ENCODE measurements at regions not wholly inside any gene's neighbourhood (a gene's known extent, or its start where the extent isn't known, plus 50 kb on each side); places are given as distances from the start of the nearest gene placed in this dataset.

DNA sequence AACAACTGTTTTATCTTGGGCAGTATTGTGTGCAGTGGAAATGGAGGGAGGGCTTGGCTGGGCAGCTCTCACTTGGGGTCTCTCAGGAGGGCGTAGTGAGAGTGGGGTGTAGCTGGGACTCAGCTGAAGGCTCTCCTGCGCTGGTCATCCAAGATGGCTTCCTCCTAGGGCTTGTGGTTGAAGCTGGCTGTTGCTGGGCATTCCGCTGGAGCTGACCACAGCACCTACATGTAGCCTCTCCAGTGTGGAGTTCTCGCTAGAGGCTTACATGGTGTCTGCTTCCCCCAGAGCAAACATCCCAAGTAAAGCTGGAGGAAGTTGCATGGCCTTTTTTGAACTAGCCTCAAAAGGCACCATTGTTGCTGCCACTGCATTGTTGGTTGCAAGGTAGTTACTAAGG is 344.1 kb upstream of the MARCKS start:
- DNase-seq = no peak
- intact Hi-C loops (cut with DNase I, micrococcal nuclease) = no loop called here
- ATAC-seq = no peak

DNA sequence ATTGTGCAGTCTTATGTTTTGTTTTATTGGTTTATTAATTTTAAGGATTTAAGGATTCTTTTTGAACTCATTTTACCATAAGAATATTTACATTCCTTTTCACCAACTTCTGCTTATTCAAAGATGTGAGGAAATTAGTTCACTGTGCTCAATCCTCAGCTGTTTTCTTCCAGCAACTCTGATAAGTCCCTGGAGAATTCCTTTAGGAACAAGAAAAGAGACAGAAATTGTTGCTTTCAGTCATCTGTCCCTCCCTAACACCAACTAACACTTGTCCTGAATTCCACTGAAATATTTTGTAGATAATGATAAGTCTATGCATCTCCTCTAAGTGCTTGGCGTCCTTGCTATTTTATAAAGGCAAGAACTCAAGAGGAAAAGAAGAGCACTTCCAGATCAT is 334.8 kb upstream of the MARCKS start:
- ATAC-seq (no peak), DNase-seq (no peak)
- intact Hi-C loops (cut with DNase I, micrococcal nuclease) = no loop called here

DNA sequence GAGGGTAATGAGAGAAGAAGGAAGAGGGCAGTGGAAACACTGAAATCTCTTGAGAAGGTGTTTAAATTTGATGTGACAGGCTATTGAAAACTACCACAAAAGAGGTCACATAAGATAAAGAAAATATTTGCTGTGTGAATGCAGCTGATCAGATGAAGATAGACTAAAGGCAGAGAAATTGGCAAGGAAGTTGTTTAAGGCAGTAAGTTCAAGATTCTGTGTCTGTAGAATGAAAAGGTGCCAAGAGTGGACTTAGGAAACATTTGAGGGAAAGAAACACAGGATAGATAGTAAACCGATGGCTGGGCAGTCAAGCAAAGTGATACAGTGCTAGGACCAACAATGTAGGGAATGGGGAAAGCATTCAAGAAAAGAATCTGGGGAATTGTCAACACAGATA is 332.3 kb upstream of the MARCKS start:
- intact Hi-C loops (cut with DNase I, micrococcal nuclease) = no loop called here
- ATAC-seq (no peak), DNase-seq (no peak)

DNA sequence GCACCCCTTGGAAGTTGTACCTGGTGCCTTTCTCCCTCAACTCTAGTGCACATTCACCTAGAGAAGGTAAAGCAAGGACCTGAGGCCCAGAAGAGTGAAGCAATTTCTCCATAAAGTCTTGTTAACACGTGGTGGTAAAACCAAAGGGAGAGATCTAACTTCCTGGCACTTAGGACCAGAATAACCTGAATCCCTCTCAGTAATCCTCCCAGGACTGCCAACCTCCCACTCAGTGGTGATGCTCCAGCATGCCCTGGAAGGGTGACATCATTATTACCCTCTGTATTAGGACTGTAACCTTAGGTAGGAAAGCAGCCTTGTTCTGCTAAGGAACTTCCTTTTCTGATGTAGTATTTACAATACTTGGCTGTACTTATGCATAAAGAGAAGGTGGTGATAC is 330.6 kb upstream of the MARCKS start:
- ATAC-seq = no peak
- no peak for DNase-seq
- intact Hi-C loops (cut with DNase I, micrococcal nuclease) = no loop called here

DNA sequence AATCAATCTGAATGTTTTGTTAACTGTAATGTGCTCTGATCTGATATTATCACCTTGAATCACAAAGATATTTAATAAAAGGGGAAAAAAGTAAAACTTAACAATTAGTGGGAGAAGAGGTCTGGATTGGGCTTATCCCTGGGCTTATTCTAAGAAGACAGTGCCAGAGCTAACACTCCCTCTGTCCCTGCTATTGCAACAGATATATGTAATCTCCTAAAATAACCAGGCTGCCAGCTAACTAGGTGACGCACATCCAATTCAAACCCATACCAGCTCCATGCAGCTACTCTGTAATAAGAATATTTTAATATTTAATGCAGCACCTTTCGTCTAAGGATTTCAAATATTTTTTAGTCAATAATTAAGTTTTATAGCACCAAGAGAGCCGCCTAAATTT is 330.1 kb upstream of the MARCKS start:
- intact Hi-C loops (cut with DNase I, micrococcal nuclease) = no loop called here
- no peak for DNase-seq
- ATAC-seq = no peak

DNA sequence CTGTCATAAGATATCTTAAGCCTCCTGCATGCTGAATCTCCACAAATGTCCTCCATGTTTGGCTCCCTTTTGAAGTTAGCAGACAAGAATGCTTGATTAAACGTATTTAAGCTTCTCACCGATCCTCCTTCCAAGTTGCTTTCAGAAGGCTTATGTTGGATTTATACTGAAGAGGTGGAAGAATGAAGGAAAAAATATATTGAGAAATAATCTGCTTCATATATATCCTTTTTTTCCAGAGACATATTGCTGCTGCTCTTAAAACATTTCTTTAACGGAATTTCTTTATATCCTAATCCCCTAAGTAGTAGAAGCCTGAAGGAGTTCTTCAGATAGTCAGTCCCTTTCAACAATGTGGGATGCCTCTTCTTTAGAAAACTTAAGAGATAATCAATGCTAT is 329.0 kb upstream of the MARCKS start:
- intact Hi-C loops (cut with DNase I, micrococcal nuclease) = no loop called here
- no peak for ATAC-seq
- no peak for DNase-seq

DNA sequence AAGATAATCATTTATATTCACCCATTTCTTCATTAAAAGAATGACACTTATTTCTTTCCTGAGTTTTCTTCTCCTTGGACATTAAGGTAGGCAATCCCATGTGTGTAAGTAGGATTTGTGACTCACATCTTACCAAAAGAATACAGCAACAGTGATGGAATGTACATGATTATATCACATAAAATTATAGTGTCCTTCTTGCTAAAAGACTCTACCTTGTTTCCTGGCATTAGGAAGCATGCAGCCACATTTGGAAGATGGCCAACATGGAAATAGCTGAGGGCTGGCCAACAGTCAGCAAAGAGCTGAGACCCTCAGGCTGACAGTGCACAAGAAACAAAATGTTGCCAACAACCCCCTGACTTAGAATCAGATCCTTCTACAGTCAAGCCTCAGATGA is 327.9 kb upstream of the MARCKS start:
- no peak for DNase-seq
- intact Hi-C loops (cut with DNase I, micrococcal nuclease) = no loop called here
- no peak for ATAC-seq

DNA sequence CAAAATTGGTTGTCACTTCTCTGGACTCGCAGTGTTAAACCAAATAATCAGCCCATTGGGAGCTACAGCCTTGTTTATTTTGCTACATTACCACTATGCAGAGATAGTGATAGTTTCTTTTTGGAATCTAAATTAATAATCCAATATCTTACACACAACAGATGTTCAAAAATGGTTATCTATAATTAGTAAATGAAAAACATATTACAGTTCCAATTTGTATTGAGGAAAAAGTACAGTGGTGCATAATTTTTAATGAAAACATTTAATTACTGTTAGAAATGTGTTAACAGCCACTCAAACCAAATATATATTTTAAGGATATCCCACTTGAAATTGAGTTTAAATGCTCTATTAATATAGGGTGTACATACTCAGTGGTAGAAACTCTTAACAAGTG is 327.3 kb upstream of the MARCKS start:
- DNase-seq (no peak), ATAC-seq (no peak)
- intact Hi-C loops (cut with DNase I, micrococcal nuclease) = no loop called here

DNA sequence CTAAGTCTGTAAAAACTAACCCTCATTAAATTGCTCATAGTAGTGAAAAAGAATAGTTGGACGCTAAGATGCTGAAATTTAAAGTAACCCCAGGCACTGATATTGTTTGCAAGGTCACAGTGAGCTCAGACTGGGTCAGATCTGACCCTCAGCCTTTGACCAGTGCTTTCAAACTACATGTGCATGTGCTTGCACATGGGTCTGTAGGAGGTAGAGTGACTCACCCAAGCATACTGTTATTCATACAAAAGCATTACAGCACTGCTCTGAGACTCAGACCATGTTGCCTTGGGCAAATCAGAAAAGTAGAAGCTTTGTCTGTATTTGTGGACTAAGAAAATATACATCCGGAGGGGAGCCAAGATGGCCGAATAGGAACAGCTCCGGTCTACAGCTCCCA is 326.4 kb upstream of the MARCKS start:
- DNase-seq (no peak), ATAC-seq (no peak)
- intact Hi-C loops (cut with DNase I, micrococcal nuclease) = no loop called here

DNA sequence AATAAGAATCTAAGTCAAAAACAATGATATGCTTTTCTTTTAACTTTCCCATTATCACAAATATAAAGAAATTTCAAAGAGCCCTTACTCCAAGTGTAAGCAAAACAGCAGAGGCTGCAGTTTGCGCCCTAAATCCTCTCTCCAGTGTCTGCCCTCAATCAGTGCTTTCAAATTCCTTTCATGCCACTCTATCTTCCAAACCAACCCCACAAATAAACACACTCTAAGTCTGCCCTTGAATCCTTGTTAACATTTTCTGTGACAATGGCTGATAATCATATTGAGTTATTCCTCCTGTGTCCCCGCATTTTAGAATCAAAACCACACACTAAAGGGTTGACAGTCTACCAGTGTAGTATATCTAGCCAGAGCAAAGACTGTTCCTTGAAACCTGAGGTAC is 317.9 kb upstream of the MARCKS start:
- ATAC-seq (no peak), DNase-seq (no peak)
- intact Hi-C loops (cut with DNase I, micrococcal nuclease) = no loop called here

DNA sequence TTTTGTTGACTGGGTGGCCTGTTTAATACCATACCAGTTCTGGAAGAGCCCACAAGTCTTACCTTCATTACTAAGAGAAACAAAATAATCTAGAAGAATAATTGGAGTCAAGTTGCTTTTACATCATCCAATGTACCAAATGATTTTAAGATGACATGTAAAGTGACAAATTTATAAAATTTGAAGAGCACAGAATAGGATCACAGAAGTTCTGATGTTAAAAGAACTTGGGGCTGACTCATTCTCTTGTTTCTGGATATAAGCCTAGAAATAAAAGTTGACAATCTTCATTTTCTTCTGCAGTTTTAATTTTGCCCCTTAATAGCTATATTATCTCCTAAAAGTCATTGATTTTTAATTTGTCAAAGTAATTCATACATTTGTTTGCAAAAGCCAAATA is 317.5 kb upstream of the MARCKS start:
- intact Hi-C loops (cut with DNase I, micrococcal nuclease) = no loop called here
- DNase-seq (no peak), ATAC-seq (no peak)

DNA sequence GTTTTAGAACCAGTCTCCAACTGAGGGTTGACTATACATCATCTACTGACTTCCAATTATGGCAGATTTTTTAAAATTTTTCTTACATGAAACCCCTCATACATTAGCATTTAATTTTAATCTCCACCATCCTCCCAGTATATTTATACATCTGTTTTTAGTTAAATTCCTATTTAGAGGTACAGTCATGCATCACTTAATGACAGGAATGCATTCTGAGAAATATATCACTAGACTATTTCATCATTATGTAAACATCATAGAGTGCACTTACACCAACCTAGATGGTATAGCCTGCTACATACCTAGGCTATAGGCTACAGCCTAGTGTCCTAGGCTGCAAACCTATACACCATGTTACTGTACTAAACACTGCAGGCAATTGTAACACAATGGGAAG is 316.7 kb upstream of the MARCKS start:
- ATAC-seq = no peak
- DNase-seq = no peak
- intact Hi-C loops (cut with DNase I, micrococcal nuclease) = no loop called here

DNA sequence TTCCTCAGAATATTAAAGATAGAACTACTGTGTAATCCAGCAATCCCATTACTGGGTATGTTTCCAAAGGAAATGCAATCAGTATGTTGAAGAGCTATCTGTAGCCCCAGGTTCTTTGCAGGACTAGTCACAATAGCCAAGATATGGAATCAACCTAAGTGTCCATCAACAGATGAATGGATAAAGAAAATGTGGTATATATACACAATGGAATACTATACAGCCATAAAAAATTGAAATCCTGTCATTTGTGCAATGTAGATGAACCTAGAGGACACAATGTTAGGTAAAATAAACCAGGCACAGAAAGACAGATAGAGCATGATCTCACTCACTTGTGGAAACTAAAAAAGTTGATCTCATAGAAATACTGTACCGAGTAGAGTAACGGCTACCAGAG is 306.0 kb upstream of the MARCKS start:
- intact Hi-C loops (cut with DNase I, micrococcal nuclease) = no loop called here
- DNase-seq (no peak), ATAC-seq (no peak)

DNA sequence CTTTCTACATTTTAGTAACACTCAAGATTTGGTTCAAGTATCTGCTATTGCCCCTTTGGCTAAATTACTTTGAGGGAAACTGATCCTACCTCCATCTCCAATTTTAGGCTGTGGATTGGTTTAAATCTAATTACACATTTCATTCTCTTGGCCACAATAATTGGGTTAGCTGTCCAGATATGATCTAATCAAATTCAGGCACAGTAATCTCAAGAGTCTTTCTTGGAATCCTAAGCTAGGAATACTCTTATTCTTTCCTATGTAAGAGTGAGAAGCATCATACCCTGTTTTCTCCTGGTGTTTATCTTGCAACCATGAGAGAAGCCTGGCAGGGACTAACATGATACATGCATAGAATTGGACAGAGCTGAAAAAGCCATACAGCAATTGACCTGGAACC is 300.4 kb upstream of the MARCKS start:
- ATAC-seq (no peak), DNase-seq (no peak)
- intact Hi-C loops (cut with DNase I, micrococcal nuclease) = no loop called here

DNA sequence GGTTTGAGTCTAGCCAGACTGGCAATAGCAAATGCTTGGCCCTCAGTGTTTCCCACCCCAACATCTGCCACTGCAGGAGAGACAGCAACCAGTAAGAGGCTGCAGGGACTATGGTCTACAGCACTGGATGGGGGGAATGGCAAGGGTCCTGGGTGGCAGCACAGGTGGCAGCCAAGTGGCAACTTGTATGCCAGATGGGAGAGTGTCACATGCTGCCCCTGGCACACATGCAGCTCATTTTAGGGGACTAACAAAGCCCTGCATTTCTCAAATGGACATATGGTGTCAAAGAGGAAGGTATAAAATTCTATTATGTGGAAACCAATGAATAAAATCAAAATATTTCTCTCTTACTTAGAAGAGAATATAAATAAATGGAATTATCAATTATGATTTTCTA is 298.7 kb upstream of the MARCKS start:
- no peak for DNase-seq
- intact Hi-C loops (cut with DNase I, micrococcal nuclease) = no loop called here
- no peak for ATAC-seq

DNA sequence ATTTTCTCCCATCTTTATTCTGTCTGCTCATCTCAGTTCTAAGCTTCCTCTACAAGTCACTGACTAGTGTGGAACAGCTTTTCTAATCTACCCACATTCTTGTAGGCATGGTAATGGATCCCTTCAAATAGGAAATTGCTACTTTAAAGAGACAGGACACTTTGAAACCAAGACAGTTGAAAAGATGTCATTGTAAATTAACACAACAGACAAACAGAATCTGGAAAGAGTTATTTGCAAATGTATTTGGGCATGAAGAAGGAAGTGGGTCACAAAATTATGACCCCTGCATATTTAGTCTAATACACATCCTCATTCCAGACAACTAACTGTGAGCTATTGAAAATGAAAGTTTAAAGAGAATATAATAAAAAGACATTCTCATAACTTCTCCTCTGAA is 298.2 kb upstream of the MARCKS start:
- DNase-seq = no peak
- intact Hi-C loops (cut with DNase I, micrococcal nuclease) = no loop called here
- ATAC-seq = no peak

DNA sequence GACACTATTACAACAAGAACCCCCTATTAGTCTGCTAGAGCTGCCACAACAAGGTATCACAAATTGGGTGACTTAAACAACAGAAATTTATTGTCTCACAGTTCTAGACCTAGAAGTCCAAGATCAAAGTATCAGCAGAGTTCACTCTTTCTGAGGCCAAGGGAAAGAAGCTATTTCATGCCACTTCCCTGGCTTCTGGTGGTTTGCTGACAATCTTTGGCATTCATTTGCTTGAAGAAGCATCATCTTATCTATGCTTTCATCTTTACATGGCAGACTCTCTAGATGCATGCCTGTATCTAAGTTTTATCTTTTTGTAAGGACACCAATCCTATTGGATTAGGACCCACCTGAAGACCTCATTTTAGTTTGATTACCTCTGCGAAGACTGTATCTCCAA is 296.8 kb upstream of the MARCKS start:
- ATAC-seq = no peak
- no peak for DNase-seq
- intact Hi-C loops (cut with DNase I, micrococcal nuclease) = no loop called here

DNA sequence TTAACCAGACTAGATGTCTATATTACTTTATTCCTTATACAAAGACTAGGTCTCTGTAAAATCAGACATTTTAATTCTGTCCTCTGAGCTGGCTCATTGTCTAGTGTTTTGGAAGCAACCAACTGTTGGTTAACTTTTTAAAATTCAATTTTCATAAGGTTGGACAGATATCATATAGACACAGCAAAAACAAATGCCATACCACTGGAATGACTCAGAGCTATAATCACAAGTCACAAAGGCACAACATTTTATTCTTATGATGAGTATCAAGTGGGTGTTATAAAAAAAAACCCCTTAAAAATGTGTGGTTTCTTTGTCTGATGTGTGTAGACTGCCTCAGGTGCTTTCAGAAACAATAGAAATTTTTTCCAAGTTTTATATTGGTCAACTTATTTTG is 296.2 kb upstream of the MARCKS start:
- intact Hi-C loops (cut with DNase I, micrococcal nuclease) = no loop called here
- ATAC-seq = no peak
- no peak for DNase-seq

DNA sequence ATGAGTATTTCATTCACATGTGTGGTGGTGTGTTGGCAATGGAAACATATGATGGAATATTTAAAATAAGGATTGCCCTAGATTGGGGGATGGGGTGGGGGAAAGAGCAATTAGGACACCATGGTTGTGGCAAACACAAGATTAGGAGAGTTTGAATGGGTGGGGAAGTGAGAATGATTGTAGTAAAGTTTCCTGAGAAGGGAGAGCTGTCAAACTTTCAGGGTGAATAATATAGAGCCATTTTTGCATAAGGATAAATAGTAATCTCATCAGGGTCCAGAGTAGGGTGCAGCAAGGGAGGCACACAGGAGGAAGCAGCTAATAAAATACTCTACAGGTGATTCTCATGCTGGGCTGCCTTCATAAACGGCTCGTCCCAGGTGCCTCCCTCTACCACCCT is 294.9 kb upstream of the MARCKS start:
- no peak for DNase-seq
- ATAC-seq = no peak
- intact Hi-C loops (cut with DNase I, micrococcal nuclease) = no loop called here

DNA sequence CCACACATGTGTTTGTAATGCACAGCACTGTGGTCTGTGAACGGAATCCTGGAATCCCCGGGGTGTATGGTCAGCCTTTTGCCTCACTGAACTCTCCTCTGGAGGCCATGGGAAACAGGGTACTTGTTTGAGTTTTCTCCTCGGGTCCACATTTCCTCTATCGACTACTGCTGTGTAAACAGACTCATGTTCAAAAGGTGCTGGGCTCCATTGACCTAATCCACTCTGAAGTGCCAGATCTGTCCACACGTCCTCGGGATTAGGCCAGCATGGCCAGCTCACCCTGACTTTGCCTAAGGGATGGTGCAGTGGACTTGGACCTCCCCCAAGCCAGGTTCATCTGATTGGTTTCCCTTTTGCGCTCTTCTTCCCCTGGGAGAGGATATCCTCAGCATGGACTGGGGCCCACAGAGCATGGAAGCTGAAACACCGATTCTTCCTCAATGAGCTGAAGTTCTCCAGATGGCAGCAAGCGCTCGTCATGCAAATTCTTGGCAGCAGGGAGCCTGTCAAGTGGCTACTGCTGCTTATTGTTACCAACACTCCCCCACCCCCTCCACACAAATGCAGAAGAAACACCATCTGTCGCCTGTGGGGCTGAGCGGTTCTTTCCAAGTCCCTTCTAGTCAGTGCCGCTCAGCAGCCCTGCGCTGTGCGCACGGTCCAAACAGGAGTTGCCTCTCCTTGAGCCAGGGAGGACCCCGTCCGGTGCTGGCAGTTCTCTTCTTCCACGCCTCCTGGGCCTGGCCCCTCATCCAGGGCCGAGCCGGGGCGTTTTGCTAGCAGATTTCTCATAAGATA is 292.6 kb upstream of the MARCKS start:
- intact Hi-C loops (cut with DNase I, micrococcal nuclease) = no loop called here
- peak; percentile 43 to 84 for DNase-seq
- peak; percentile 47 for ATAC-seq

DNA sequence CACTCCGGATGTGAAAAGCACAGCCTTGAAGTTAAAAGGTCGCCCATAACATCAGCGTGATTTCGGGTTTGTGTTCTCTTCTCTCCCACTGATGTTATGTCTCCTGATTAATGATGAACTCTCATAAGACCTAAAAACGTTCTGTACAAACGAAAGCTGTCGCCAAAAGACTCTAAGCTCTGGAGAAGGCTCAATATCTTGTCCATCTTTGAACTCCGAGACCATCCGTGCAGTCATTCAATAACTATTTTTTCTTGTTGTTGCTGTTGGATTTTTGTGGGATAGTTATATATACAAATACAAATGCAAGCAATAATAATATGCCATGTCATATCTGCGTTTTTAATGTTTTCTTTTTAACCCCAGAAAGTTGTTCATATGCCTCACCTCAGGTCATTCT is 291.8 kb upstream of the MARCKS start:
- intact Hi-C loops (cut with DNase I, micrococcal nuclease) = no loop called here
- ATAC-seq = no peak
- DNase-seq = no peak

DNA sequence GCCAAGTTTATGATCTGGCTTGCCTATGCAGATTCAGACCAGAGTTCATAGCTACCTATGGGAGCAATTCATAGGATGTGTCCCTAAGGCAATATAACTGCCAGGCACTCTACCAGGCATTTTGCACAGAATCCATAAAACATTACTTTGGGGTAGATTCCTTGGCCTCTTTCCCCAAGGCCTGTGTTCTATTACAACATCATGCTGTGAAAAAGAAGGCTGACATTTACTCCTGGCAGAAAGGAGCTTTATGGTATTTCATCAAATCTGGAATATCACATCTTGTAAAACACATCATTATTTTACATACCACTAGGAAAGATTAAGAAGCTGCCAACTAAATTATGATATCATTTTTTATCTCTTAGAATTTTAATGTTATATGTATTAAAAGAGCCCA is 287.0 kb upstream of the MARCKS start:
- no peak for DNase-seq
- intact Hi-C loops (cut with DNase I, micrococcal nuclease) = no loop called here
- no peak for ATAC-seq
